ENCODE measurements at regions not wholly inside any gene's neighbourhood (a gene's known extent, or its start where the extent isn't known, plus 50 kb on each side); places are given as distances from the start of the nearest gene placed in this dataset.

- ChIA-PET POLR2A (no interaction called here), CTCF (no interaction called here)
- no peaks in the 10 kb centered on the region for H3K36me3 Mint-ChIP-seq
- intact Hi-C loops (cut with micrococcal nuclease) = no loop called here
- DNase-seq = no peak
- H3K27ac Mint-ChIP-seq = no peak overlapping the region
- H3K9me3 Mint-ChIP-seq = no peaks in the 10 kb centered on the region
- H3K4me1 Mint-ChIP-seq (ENCODE audit: low read depth) = no peaks in the 10 kb centered on the region
- peaks cover 2% of the 10 kb centered on the region for H3K27me3 Mint-ChIP-seq
- no peak overlapping the region for H3K4me3 Mint-ChIP-seq
These were observed 88.5 kb upstream of the SPDL1 start for GRCh38 chr5:169494941-169495548.

DNA sequence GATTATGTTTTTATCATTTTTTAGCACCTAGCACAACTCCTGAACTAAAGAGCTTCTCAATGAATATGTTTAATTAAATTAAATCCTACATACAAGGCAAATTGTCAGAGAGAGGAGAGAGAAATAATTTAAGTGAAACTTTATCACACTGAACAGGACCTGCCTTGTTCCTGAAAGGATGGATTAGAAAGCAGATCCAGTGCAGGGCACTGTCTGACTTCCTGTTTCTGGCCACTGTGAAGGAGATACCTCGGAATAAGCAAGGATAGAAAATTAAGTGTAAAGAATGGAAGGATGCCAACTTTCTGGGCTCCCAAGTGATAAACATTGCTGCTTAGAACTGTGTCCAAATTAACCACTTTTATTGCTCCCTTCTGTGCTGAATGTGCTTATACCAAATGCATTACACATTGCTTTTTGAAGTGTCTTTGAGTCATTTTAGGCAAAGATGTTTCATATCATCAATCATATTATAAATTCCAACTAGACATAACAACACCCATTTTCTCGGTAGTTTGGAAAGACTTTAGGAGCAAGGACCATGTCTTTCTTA, 89.1 kb upstream of the SPDL1 start:
- CTCF ChIA-PET = no interaction called here
- H3K36me3 Mint-ChIP-seq = no peaks in the 10 kb centered on the region
- H3K9me3 Mint-ChIP-seq = no peaks in the 10 kb centered on the region
- H3K27me3 Mint-ChIP-seq = peaks cover 4% of the 10 kb centered on the region
- H3K27ac Mint-ChIP-seq = no peak overlapping the region
- POLR2A ChIA-PET = no interaction called here
- no peak for DNase-seq
- H3K4me3 Mint-ChIP-seq = no peak overlapping the region
- H3K4me1 Mint-ChIP-seq (ENCODE audit: low read depth) = no peaks in the 10 kb centered on the region
- intact Hi-C loops (cut with micrococcal nuclease) = no loop called here

DNA sequence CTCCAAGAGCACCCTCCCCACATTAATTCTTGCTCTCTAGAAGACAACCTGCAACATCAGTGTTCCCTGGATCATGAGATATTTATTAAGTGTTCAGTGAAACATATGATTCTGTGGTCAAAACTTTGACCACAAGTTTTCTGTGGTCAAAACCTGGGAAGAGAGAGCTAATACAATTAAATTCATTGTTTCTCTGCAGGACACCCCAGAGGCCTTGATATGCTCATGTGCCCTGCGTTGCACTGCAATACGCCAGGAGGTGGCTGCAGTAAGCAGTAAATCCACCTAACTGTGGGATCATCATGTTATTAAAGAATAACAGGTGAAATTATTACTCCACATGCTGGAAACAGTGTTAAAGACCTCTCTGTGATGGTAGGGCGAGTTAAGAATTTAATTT, 109.3 kb upstream of the SPDL1 start:
- no peaks in the 10 kb centered on the region for H3K4me1 Mint-ChIP-seq (ENCODE audit: low read depth)
- no peaks in the 10 kb centered on the region for H3K36me3 Mint-ChIP-seq
- intact Hi-C loops (cut with micrococcal nuclease) = loop anchor here (5.0 kb wide), 1 partner anchor 108 kb away; the partner anchor contains the start of gene SPDL1
- H3K9me3 Mint-ChIP-seq = no peaks in the 10 kb centered on the region
- H3K27me3 Mint-ChIP-seq = peaks cover 3% of the 10 kb centered on the region
- ChIA-PET POLR2A (no interaction called here), CTCF (no interaction called here)
- no peak for DNase-seq
- H3K27ac Mint-ChIP-seq = no peak overlapping the region
- no peak overlapping the region for H3K4me3 Mint-ChIP-seq

GRCh38 chr5:169472544-169472943, 111.0 kb upstream of the SPDL1 start:
- POLR2A ChIA-PET = no interaction called here
- no peaks in the 10 kb centered on the region for H3K36me3 Mint-ChIP-seq
- H3K4me1 Mint-ChIP-seq (ENCODE audit: low read depth) = no peaks in the 10 kb centered on the region
- peaks cover 3% of the 10 kb centered on the region for H3K27me3 Mint-ChIP-seq
- no peak overlapping the region for H3K27ac Mint-ChIP-seq
- no peak for DNase-seq
- H3K4me3 Mint-ChIP-seq = no peak overlapping the region
- H3K9me3 Mint-ChIP-seq = no peaks in the 10 kb centered on the region
- CTCF ChIA-PET = interaction anchor here (1.0 kb wide), 1 partner anchor 108 kb away, joined by 3 read pairs; no protein-coding TSS in a partner anchor
- intact Hi-C loops (cut with micrococcal nuclease) = loop anchor here (5.0 kb wide), 1 partner anchor 110 kb away; the partner anchor contains the start of gene SPDL1

GRCh38 chr5:169471021-169471420, 112.6 kb upstream of the SPDL1 start:
- POLR2A ChIA-PET = no interaction called here
- Mint-ChIP-seq H3K4me3 (no peak overlapping the region), H3K27me3 (peaks cover 3% of the 10 kb centered on the region), H3K4me1 (ENCODE audit: low read depth) (no peaks in the 10 kb centered on the region), H3K9me3 (peaks cover 3% of the 10 kb centered on the region), H3K36me3 (no peaks in the 10 kb centered on the region), H3K27ac (no peak overlapping the region)
- CTCF ChIA-PET = no interaction called here
- intact Hi-C loops (cut with micrococcal nuclease) = loop anchor here (5.0 kb wide), 1 partner anchor 111 kb away; the partner anchor contains the start of gene SPDL1
- no peak for DNase-seq

DNA sequence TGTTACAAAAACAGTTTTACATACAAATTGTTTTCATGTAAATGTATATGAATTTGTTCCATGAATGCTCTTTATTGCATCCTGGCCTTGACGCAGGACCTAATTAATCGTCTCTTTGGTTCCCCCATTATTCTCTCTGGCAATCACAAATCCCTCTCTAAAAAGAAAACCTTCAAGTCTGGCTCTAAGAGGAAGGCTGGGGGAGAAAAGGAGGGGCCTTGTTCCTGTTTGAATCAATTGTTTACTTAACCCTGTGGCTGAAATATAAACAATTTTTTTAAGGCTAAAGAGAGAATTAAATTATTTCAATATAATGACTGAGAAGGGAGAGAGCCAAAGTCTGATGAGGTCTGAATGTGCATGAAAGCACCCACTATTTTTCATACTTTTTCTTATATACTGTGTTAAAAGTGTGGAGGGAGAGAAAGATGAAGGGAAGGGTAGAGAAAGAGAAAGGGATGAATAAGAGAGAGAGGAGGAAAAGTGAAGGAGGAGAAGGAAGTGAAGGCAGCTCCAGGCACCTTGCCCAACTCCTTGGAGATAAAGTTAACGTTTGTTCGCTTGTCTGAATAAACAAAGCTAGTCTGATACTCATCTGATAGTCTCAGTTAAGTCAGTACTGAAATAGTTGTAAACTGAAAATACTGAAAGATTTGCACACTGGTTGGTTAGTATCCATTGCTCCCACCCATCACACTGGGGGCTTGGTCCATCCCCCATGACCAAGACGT, 116.4 kb upstream of the SPDL1 start:
- no peak overlapping the region for H3K4me3 Mint-ChIP-seq
- no peaks in the 10 kb centered on the region for H3K36me3 Mint-ChIP-seq
- ChIA-PET POLR2A (no interaction called here), CTCF (no interaction called here)
- H3K27ac Mint-ChIP-seq = no peak overlapping the region
- H3K27me3 Mint-ChIP-seq = peaks cover 1% of the 10 kb centered on the region
- intact Hi-C loops (cut with micrococcal nuclease) = no loop called here
- no peak for DNase-seq
- peaks cover 3% of the 10 kb centered on the region for H3K9me3 Mint-ChIP-seq
- H3K4me1 Mint-ChIP-seq (ENCODE audit: low read depth) = no peaks in the 10 kb centered on the region

DNA sequence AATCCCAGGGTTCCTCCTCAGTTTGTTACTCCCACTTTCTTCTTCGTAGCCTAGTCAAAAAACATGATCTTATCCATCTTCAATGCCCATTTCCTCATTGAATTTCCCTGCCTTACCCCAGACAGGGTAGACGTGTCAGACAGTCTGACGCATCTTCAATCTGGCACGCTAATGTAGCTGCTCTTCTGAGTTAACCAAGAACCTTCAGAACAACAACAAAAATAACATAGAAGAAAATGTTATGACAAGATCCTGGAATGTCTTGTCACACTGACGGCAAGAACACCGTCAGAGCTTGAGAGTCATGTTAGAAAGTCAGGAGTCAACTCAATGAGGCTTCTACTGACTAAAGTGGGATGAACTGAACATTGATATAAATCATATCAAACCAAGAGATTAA, 122.7 kb upstream of the SPDL1 start:
- DNase-seq = no peak
- Mint-ChIP-seq H3K27ac (no peak overlapping the region), H3K36me3 (no peaks in the 10 kb centered on the region), H3K4me1 (ENCODE audit: low read depth) (no peaks in the 10 kb centered on the region), H3K27me3 (peaks cover 4% of the 10 kb centered on the region), H3K9me3 (no peaks in the 10 kb centered on the region), H3K4me3 (no peak overlapping the region)
- CTCF ChIA-PET = no interaction called here
- intact Hi-C loops (cut with micrococcal nuclease) = no loop called here
- POLR2A ChIA-PET = no interaction called here

DNA sequence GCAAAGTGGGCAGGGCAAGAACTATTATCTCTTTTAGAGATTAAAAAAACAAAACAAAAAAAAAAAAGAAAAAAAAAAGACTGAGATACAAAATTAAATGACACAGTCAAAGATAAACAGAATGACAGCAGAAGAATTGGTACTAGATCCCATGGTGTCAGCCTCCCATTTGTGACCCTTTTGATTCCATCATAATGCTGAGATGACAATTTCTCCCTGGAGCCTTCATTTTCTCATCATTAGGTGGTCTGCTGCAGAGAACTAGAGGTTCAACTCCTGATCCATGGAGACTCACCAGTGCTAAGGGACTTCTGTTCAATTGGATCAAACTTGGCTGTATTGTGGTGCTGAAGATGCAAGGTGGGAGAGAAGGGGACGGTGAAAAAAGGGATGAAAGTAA, 123.5 kb upstream of the SPDL1 start:
- Mint-ChIP-seq H3K36me3 (no peaks in the 10 kb centered on the region), H3K4me3 (no peak overlapping the region), H3K27me3 (peaks cover 4% of the 10 kb centered on the region), H3K9me3 (no peaks in the 10 kb centered on the region), H3K4me1 (ENCODE audit: low read depth) (no peaks in the 10 kb centered on the region), H3K27ac (no peak overlapping the region)
- no peak for DNase-seq
- POLR2A ChIA-PET = no interaction called here
- CTCF ChIA-PET = no interaction called here
- intact Hi-C loops (cut with micrococcal nuclease) = no loop called here

GRCh38 chr5:169458221-169458620, 125.4 kb upstream of the SPDL1 start:
- ChIA-PET CTCF (no interaction called here), POLR2A (no interaction called here)
- Mint-ChIP-seq H3K4me1 (ENCODE audit: low read depth) (no peaks in the 10 kb centered on the region), H3K36me3 (no peaks in the 10 kb centered on the region), H3K4me3 (no peak overlapping the region), H3K27me3 (peaks cover 4% of the 10 kb centered on the region), H3K27ac (no peak overlapping the region), H3K9me3 (no peaks in the 10 kb centered on the region)
- intact Hi-C loops (cut with micrococcal nuclease) = no loop called here
- DNase-seq = no peak

- POLR2A ChIA-PET = no interaction called here
These were observed 133.1 kb upstream of the SPDL1 start for GRCh38 chr5:169450464-169450863.

GRCh38 chr5:169448826-169449225, 134.7 kb upstream of the SPDL1 start:
- ChIA-PET CTCF (no interaction called here), POLR2A (no interaction called here)
- Mint-ChIP-seq H3K27me3 (peaks cover 3% of the 10 kb centered on the region), H3K4me3 (no peak overlapping the region), H3K36me3 (no peaks in the 10 kb centered on the region), H3K9me3 (no peaks in the 10 kb centered on the region), H3K27ac (no peak overlapping the region), H3K4me1 (ENCODE audit: low read depth) (no peaks in the 10 kb centered on the region)
- intact Hi-C loops (cut with micrococcal nuclease) = no loop called here
- no peak for DNase-seq

More at GRCh38 chr5:169450464-169450863, 133.1 kb upstream of the SPDL1 start:
- no peak for DNase-seq
- Mint-ChIP-seq H3K27ac (no peak overlapping the region), H3K36me3 (no peaks in the 10 kb centered on the region), H3K9me3 (no peaks in the 10 kb centered on the region), H3K4me1 (ENCODE audit: low read depth) (no peaks in the 10 kb centered on the region), H3K27me3 (no peaks in the 10 kb centered on the region), H3K4me3 (no peak overlapping the region)
- intact Hi-C loops (cut with micrococcal nuclease) = no loop called here
- CTCF ChIA-PET = no interaction called here

DNA sequence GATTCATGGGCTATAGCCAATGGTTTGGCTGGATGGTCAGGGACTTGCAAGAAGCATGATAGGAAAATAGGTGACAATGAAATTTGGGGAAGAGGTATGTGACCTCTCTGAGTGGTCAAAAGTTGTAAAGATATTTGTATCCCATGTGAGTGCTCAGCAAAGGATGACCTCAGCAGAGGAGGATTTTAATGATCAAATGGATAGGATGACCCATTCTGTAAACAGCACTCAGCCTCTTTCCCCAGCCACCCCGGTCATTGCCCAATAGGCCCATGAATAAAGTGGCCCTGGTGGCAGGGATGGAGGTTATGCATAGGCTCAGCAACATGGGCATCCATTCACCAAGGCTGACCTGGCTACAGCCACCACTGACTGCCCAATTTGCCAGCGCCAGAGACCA, 138.4 kb upstream of the SPDL1 start:
- H3K9me3 Mint-ChIP-seq = no peaks in the 10 kb centered on the region
- no peak overlapping the region for H3K27ac Mint-ChIP-seq
- peaks cover 5% of the 10 kb centered on the region for H3K27me3 Mint-ChIP-seq
- no peaks in the 10 kb centered on the region for H3K4me1 Mint-ChIP-seq (ENCODE audit: low read depth)
- DNase-seq = no peak
- CTCF ChIA-PET = no interaction called here
- H3K4me3 Mint-ChIP-seq = no peak overlapping the region
- intact Hi-C loops (cut with micrococcal nuclease) = no loop called here
- POLR2A ChIA-PET = no interaction called here
- H3K36me3 Mint-ChIP-seq = no peaks in the 10 kb centered on the region
